ENCODE measurements at regions not wholly inside any gene's neighbourhood (a gene's known extent, or its start where the extent isn't known, plus 50 kb on each side); places are given as distances from the start of the nearest gene placed in this dataset.

DNA sequence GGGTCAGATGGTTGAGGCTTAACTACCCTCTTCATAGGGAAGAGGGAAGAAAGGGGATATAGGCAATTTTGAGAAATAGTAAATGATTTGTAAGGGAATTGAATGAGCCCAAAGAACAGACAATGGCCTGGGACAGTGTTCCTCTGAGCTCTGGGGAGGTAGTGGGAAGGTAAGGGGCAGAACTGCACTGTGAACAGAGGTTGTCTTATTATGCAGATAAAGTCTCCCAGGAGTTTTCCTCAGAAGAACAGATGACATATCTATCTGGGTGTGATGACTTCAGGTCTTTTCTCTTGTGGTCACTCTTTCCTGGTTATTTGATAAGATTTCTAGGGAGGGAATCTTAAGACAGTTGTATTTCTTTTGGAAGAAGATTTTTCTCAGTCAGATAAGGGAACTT is 296.1 kb downstream of the ZEB1 start:
- H3K9me3 ChIP-seq: no peaks in the 10 kb centered on the region
- intact Hi-C loops (cut with DNase I): no loop called here
- no peaks in the 10 kb centered on the region for H3K27me3 ChIP-seq (ENCODE audit: low read depth)
- no peak for ATAC-seq
- DNase-seq: no peak
- H3K4me3 ChIP-seq: no peak overlapping the region
- H3K4me1 ChIP-seq: peaks cover 24% of the 10 kb centered on the region
- no peak overlapping the region for H3K27ac ChIP-seq
- H3K36me3 ChIP-seq: no peaks in the 10 kb centered on the region
- TF ChIP-seq, protein P1, sequence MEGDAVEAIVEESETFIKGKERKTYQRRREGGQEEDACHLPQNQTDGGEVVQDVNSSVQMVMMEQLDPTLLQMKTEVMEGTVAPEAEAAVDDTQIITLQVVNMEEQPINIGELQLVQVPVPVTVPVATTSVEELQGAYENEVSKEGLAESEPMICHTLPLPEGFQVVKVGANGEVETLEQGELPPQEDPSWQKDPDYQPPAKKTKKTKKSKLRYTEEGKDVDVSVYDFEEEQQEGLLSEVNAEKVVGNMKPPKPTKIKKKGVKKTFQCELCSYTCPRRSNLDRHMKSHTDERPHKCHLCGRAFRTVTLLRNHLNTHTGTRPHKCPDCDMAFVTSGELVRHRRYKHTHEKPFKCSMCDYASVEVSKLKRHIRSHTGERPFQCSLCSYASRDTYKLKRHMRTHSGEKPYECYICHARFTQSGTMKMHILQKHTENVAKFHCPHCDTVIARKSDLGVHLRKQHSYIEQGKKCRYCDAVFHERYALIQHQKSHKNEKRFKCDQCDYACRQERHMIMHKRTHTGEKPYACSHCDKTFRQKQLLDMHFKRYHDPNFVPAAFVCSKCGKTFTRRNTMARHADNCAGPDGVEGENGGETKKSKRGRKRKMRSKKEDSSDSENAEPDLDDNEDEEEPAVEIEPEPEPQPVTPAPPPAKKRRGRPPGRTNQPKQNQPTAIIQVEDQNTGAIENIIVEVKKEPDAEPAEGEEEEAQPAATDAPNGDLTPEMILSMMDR (IDR thresholded peaks at IDR 0.05): no peak

DNA sequence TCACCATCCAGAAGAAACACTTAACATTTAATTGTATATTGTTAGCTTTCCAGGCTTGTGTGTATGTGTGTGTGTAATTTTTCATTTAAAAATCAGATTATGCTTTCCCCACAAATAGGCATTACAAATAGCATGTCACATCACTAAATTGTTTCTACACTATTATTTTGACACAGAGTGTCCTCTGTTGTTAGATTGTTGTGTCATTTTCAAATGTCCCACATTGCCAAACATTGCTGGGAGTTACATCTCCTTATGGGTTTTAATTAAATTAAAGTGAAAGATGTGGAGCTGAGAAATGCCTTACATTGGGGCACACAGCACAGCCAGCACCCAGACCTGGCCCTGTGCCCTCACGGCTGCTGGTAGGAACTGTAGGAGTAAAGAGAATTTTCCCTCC is 295.6 kb downstream of the ZEB1 start:
- intact Hi-C loops (cut with DNase I): no loop called here
- peaks cover 18% of the 10 kb centered on the region for H3K4me1 ChIP-seq
- DNase-seq (no peak), ATAC-seq (no peak)
- H3K9me3 ChIP-seq: no peaks in the 10 kb centered on the region
- no peak overlapping the region for H3K27ac ChIP-seq
- H3K4me3 ChIP-seq: no peak overlapping the region
- no peaks in the 10 kb centered on the region for H3K27me3 ChIP-seq (ENCODE audit: low read depth)
- no peaks in the 10 kb centered on the region for H3K36me3 ChIP-seq
- TF ChIP-seq, protein P1 (IDR thresholded peaks at IDR 0.05): no peak

DNA sequence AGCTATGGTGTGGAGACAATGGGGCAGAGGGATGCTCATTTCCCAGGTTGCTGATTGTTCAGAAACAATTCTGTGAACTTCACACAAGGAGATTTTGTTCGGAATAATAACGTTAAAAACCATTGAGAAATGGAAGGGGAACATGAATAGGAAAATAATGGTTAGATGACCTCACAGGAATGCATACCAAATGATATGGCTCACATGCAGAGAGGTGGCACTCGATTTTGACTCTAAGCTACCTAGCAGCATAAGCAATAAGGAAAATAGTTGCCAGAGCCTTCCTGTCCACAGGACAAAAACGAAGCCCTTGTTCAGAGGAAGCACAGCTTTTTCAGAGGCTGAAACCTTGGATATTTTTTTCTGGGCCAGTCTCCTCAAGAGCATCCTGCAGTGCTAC is 293.1 kb downstream of the ZEB1 start:
- intact Hi-C loops (cut with DNase I): no loop called here
- Histone ChIP-seq H3K4me1 (peaks cover under 1% of the 10 kb centered on the region), H3K9me3 (no peaks in the 10 kb centered on the region), H3K4me3 (no peak overlapping the region), H3K27me3 (ENCODE audit: low read depth) (no peaks in the 10 kb centered on the region), H3K36me3 (no peaks in the 10 kb centered on the region), H3K27ac (no peak overlapping the region)
- TF ChIP-seq, protein P1 (IDR thresholded peaks at IDR 0.05): no peak
- ATAC-seq (no peak), DNase-seq (no peak)

DNA sequence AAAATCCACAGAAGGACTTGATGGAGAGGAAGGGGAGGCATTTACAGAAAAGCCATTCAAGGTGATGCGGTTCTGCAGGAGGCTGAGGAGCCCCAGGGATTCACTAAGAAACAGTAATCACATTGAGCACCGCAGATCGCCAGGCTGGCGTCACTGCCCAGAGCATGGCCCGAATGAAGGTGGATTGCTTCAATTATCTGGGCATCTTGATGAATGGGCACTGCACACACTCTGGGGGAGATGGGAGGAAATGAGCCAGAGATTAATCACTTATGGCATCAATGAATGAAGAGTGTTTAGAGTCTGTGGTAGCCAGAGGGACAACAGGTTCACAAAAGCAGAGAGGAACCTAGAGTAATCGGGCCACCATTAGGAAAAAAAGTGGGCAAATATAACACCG is 292.1 kb downstream of the ZEB1 start:
- Histone ChIP-seq H3K27me3 (ENCODE audit: low read depth) (no peaks in the 10 kb centered on the region), H3K9me3 (no peaks in the 10 kb centered on the region), H3K4me3 (no peak overlapping the region), H3K36me3 (no peaks in the 10 kb centered on the region), H3K4me1 (peaks cover 9% of the 10 kb centered on the region), H3K27ac (no peak overlapping the region)
- no peak for ATAC-seq
- TF ChIP-seq, protein P1 (IDR thresholded peaks at IDR 0.05): no peak
- no peak for DNase-seq
- intact Hi-C loops (cut with DNase I): no loop called here

DNA sequence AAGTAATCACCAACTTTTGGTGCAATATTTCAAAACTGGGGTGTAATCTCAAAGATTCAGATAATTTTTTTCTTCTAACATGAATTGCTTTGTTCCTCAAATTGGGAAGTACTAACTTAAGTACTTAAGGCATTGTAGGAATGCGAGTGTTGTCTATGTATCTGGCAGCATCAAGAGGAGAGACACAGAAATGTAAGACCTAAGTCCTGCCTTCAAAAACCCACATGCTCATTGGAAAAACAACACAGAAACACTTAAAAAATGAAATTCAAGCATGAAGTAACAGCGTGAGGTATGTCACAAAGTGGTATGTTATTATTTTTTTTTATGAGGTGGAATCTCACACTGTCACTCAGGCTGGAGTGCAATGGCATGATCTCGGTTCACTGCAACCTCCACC is 288.5 kb downstream of the ZEB1 start:
- intact Hi-C loops (cut with DNase I): no loop called here
- Histone ChIP-seq H3K9me3 (no peaks in the 10 kb centered on the region), H3K4me1 (peaks cover 20% of the 10 kb centered on the region), H3K27me3 (ENCODE audit: low read depth) (no peaks in the 10 kb centered on the region), H3K4me3 (no peak overlapping the region), H3K36me3 (no peaks in the 10 kb centered on the region), H3K27ac (no peak overlapping the region)
- no peak for DNase-seq
- TF ChIP-seq, protein P1 (IDR thresholded peaks at IDR 0.05): no peak
- no peak for ATAC-seq

DNA sequence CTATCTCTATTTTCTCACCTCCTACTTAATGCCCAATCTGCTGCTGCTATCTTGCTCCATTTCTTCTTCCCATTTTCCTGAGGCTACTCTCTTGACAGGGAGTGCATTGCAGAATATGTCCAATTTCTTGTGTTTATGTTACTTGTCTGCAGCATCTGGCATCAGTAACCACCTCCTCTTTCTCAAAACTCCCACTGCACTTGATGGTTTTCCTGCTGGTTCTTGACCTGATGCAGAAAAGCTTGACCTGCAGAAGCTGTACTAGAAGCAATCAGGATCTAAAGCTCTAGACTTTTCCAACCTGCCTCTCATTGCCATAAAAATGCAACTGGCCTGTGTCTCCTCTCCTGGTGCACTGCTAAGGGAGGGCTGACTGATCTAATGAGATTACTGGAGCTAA is 287.8 kb downstream of the ZEB1 start:
- Histone ChIP-seq H3K4me1 (peaks cover 20% of the 10 kb centered on the region), H3K4me3 (no peak overlapping the region), H3K9me3 (no peaks in the 10 kb centered on the region), H3K27me3 (ENCODE audit: low read depth) (no peaks in the 10 kb centered on the region), H3K27ac (no peak overlapping the region), H3K36me3 (no peaks in the 10 kb centered on the region)
- TF ChIP-seq, protein P1 (IDR thresholded peaks at IDR 0.05): no peak
- ATAC-seq (no peak), DNase-seq (no peak)
- intact Hi-C loops (cut with DNase I): no loop called here
